ENCODE measurements at regions not wholly inside any gene's neighbourhood (a gene's known extent, or its start where the extent isn't known, plus 50 kb on each side); places are given as distances from the start of the nearest gene placed in this dataset.

DNA sequence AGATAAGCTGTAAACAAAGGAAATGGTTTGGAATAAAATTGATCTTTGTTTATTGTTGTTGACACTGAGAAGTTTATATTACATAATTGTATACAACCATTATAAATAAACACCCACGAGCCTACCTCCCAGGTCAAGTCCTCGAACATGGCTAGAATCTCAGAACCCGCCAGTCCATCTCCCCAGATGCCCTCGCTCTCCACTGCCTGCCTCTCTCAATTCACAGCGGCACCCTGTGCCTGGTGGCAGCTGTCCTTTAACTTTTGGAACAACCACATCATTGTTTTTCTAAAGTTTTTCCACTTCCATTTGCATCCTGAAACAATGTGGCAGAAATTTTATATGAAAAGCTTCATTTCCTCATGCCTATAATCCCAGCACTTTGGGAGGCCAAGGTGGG lies 52.2 kb upstream of the OTOS start:
- no peak for TF ChIP-seq CTCF (IDR thresholded peaks at IDR 0.05)
- no peak for TF ChIP-seq POLR2A (IDR thresholded peaks at IDR 0.05)
